Heart right ventricle (tissue), 16 donors: ENCODE measurements at regions not wholly inside any gene's neighbourhood (a gene's known extent, or its start where the extent isn't known, plus 50 kb on each side); places are given as distances from the start of the nearest gene placed in this dataset.

ENCODE experiments used
- ATAC-seq, 8 donors: fragments of 200-7000 bp; cut with Tn5 transposase; one replicate each; pipeline ENCODE4 v1.9.1; 2020; ENCODE audit warnings: mild to moderate bottlenecking in 8 of 8, moderate library complexity in 8 of 8, moderate number of reproducible peaks in 1 of 8
- DNase-seq, 2 donors: peaks; one replicate each; pipeline ENCODE4 v3.0.0-alpha.2; 2020
- H3K27ac ChIP-seq, 10 donors: fragments of 200-600 bp; sonication (generic) in 2 of 10; one replicate each; pipeline versions ENCODE4 v1.5.0 to v1.8.0; 2020 to 2022; ENCODE audit warnings: mild to moderate bottlenecking in 3 of 10
- H3K27me3 ChIP-seq, 7 donors: fragments of 200-600 bp; one replicate each; pipeline ENCODE4 v1.8.0; 2021 to 2022; ENCODE audit warnings: mild to moderate bottlenecking in 2 of 7
- H3K36me3 ChIP-seq, 9 donors: fragments of 200-600 bp; sonication (generic) in 1 of 9; one replicate each; pipeline versions ENCODE4 v1.5.0 to v1.8.0; 2020 to 2022; ENCODE audit warnings: mild to moderate bottlenecking in 2 of 9
- H3K4me1 ChIP-seq, 9 donors: fragments of 200-600 bp; sonication (generic) in 1 of 9; one replicate each; pipeline versions ENCODE4 v1.5.0 to v1.8.0; 2020 to 2022; ENCODE audit warnings: mild to moderate bottlenecking in 4 of 9
- H3K4me3 ChIP-seq, 10 donors: fragments of 200-600 bp; sonication (generic) in 2 of 10; one replicate each; pipeline versions ENCODE4 v1.5.0 to v1.8.0; 2020 to 2022; ENCODE audit warnings: mild to moderate bottlenecking in 7 of 10, moderate library complexity in 2 of 10
- H3K9me3 ChIP-seq, 11 donors: fragments of 200-600 bp in 10 of 11; sonication (generic) in 2 of 11; one replicate each; pipeline versions ENCODE4 v1.5.0 to v1.8.0; 2013 to 2022; ENCODE audit warnings: mild to moderate bottlenecking in 2 of 11, control low read depth in 1 of 11, moderate library complexity in 1 of 11
- CTCF ChIP-seq, 9 donors: fragments of 200-600 bp; sonication (generic) in 2 of 9; IDR thresholded peaks; one replicate each; pipeline versions ENCODE4 v1.5.0 to v1.8.0; 2021 to 2022; ENCODE audit warnings: antibody characterized with exemption in 9 of 9, mild to moderate bottlenecking in 5 of 9, moderate library complexity in 1 of 9
- WGBS, 2 donors: extraction: QIAGEN DNeasy Blood & Tissue Kit; methylation state at CpG; one replicate each; pipeline ENCODE4 v1.1.7; 2013; ENCODE audit warnings: inconsistent platforms in 1 of 2; 5-methylcytosine and 5-hydroxymethylcytosine counted together
- intact Hi-C, 10 donors: fragments of 100-400 bp; cut with DNase I; formaldehyde crosslinking; loops; one replicate each; pipeline versions ENCODE4 v1.11.1 to v1.14.2; 2022
- donor health status: Arrhythmogenic right ventricular cardiomyopathy.
- donor health status: ischemic (EF 13 %, LVEDD 7.1; RV severe dilation, severe dysfunction).
- donor health status: healthy with polysubstance abuse.
- donor health status: DM: no; HTN: yes; CAD: no.
- donor health status: DM: no; HTN: no; CAD: no.
- donor health status: ischemic (EF 25% LVEDD 6.9; RV normal size, moderate dysfunction).
- donor health status: ischemic (EF 25% LVEDD 5.7; RV mildly dilated, moderate dysfunction).
- donor health status: healthy.
- donor health status: DM: yes; HTN: yes; CAD: no.
- donor health status: Ischemic cardiomyopathy.
- donor health status: ischemic (EF 35%, LVEDD 5.7; RV mildly dilated, moderate dysfunction).
- donor health status: nonischemic (EF 11% LVEDD 7.7; RV severe dilation, severe dysfunction).
- donor health status: DM: yes; HTN: yes; CAD: no.
- donor health status: PGD.
- donor health status: ischemic (EF 29% LVEDD 5.4; RV normal size, mild dysfunction).
- donor health status: nonischemic (EF 23%, LVEDD 6.1; RV moderate dilation, normal function).

GRCh38 chr16:20137194-20137593 is 63.5 kb upstream of the GPR139 start:
- H3K4me3 ChIP-seq = no peak overlapping the region
- DNase-seq (no peak), ATAC-seq (no peak)
- peaks cover 0 to 6% (median 0%) of the 10 kb centered on the region in 7 donors for H3K27me3 ChIP-seq
- no peak for TF ChIP-seq CTCF (IDR thresholded peaks at IDR 0.05)
- WGBS, 2 donors = 70 to 74% methylated on average over 5 of the region's 5 CpGs
- H3K9me3 ChIP-seq = peaks cover 0 to 12% (median 3%) of the 10 kb centered on the region in 11 donors
- H3K36me3 ChIP-seq = no peaks in the 10 kb centered on the region
- intact Hi-C loops = no loop called here
- H3K4me1 ChIP-seq = no peaks in the 10 kb centered on the region
- H3K27ac ChIP-seq = no peak overlapping the region

- no peak overlapping the region for H3K27ac ChIP-seq
- H3K9me3 ChIP-seq = peaks cover 0 to 18% (median 7%) of the 10 kb centered on the region in 11 donors
- no peak for TF ChIP-seq CTCF (IDR thresholded peaks at IDR 0.05)
- WGBS, 2 donors = 63 to 65% methylated on average over 2 of the region's 2 CpGs
- ATAC-seq = no peak
- DNase-seq = no peak
- intact Hi-C loops = no loop called here
- no peak overlapping the region for H3K4me3 ChIP-seq
- H3K36me3 ChIP-seq = no peaks in the 10 kb centered on the region
- peaks cover 0 to 6% (median 0%) of the 10 kb centered on the region in 7 donors for H3K27me3 ChIP-seq
- no peaks in the 10 kb centered on the region for H3K4me1 ChIP-seq
These were observed 62.8 kb upstream of the GPR139 start for GRCh38 chr16:20136446-20136968.

GRCh38 chr16:20129375-20129774 is 55.7 kb upstream of the GPR139 start:
- no peaks in the 10 kb centered on the region for H3K27me3 ChIP-seq
- ATAC-seq = no peak
- intact Hi-C loops = loop anchor here in 1 of 10 donors (10.0 kb wide), 1 partner anchor 85 kb away; no protein-coding TSS in a partner anchor
- no peak overlapping the region for H3K27ac ChIP-seq
- no peak for DNase-seq
- H3K9me3 ChIP-seq = peaks cover 0 to 43% (median 18%) of the 10 kb centered on the region in 11 donors
- no peaks in the 10 kb centered on the region for H3K36me3 ChIP-seq
- no peak overlapping the region for H3K4me3 ChIP-seq
- no peak for TF ChIP-seq CTCF (IDR thresholded peaks at IDR 0.05)
- H3K4me1 ChIP-seq = no peaks in the 10 kb centered on the region
